ENCODE measurements at regions not wholly inside any gene's neighbourhood (a gene's known extent, or its start where the extent isn't known, plus 50 kb on each side); places are given as distances from the start of the nearest gene placed in this dataset.

DNA sequence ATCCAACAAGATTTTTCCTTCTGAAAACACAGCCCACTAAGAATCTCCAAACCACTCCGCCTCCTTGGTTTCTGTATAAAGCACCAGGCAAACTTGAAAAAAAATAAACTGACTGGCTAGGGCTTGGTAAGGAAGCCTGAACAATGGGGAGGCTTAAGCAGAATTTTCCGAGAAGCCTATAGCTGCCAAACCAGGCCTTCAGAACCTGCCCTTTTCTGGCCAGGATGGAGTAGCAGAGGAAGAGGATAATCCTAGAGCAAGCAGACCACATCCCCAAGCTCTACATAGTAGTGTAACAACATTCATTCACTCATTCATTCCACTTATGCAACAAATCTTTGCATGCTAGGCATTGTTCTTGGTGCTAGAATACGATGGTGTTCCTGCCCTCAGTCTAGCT, 529.6 kb upstream of the ZEB2 start:
- Histone ChIP-seq H3K36me3 (ENCODE audit: insufficient read depth, low read length) (no peaks in the 10 kb centered on the region), H3K79me2 (ENCODE audit: insufficient read depth, low read length) (no peaks in the 10 kb centered on the region), H3K9me3 (ENCODE audit: insufficient read depth, low read depth, low read length) (no peaks in the 10 kb centered on the region), H2AFZ (ENCODE audit: low read depth, low read length) (no peak overlapping the region), H4K20me1 (ENCODE audit: insufficient read depth, low read length) (no peaks in the 10 kb centered on the region), H3K4me3 (ENCODE audit: insufficient read depth, low read depth, low read length) (no peak overlapping the region), H3K27ac (ENCODE audit: low read depth, low read length) (no peak overlapping the region), H3K4me2 (ENCODE audit: low read length) (no peak overlapping the region), H3K27me3 (ENCODE audit: insufficient read depth, low read length) (no peaks in the 10 kb centered on the region), H3K4me1 (ENCODE audit: insufficient read depth, low read length) (no peaks in the 10 kb centered on the region), H3K9ac (ENCODE audit: low read length) (no peak overlapping the region)
- no peaks in the 10 kb centered on the region for H3K4me1 Mint-ChIP-seq (ENCODE audit: low read depth, unreplicated experiment)
- no peak for TF ChIP-seq CTCF (IDR thresholded peaks at IDR 0.05; ENCODE audit: insufficient read depth, low read depth, low read length)
- TF ChIP-seq EZH2 (IDR thresholded peaks at IDR 0.05; ENCODE audit: insufficient read depth, low read length) = no peak
- H3K36me3 Mint-ChIP-seq (ENCODE audit: low read depth, unreplicated experiment) = no peaks in the 10 kb centered on the region
- no peaks in the 10 kb centered on the region for H3K9me3 Mint-ChIP-seq (ENCODE audit: unreplicated experiment)
- no peak overlapping the region for H3K27ac Mint-ChIP-seq (ENCODE audit: unreplicated experiment)
- H3K4me3 Mint-ChIP-seq (ENCODE audit: unreplicated experiment) = no peak overlapping the region
- no peaks in the 10 kb centered on the region for H3K27me3 Mint-ChIP-seq (ENCODE audit: low read depth, unreplicated experiment)
- FAIRE-seq = no peak
- DNase-seq (ENCODE audit: low read depth) = no peak

GRCh38 chr2:145047554-145047953, 527.6 kb upstream of the ZEB2 start:
- Mint-ChIP-seq H3K9me3 (ENCODE audit: unreplicated experiment) (no peaks in the 10 kb centered on the region), H3K27me3 (ENCODE audit: low read depth, unreplicated experiment) (no peaks in the 10 kb centered on the region), H3K27ac (ENCODE audit: unreplicated experiment) (no peak overlapping the region), H3K4me1 (ENCODE audit: low read depth, unreplicated experiment) (no peaks in the 10 kb centered on the region), H3K36me3 (ENCODE audit: low read depth, unreplicated experiment) (no peaks in the 10 kb centered on the region), H3K4me3 (ENCODE audit: unreplicated experiment) (no peak overlapping the region)
- H3K4me1 ChIP-seq (ENCODE audit: insufficient read depth, low read length) = no peaks in the 10 kb centered on the region
- FAIRE-seq (no peak), DNase-seq (ENCODE audit: low read depth) (no peak)
- H3K27me3 ChIP-seq (ENCODE audit: insufficient read depth, low read length) = no peaks in the 10 kb centered on the region
- no peaks in the 10 kb centered on the region for H3K36me3 ChIP-seq (ENCODE audit: insufficient read depth, low read length)
- H3K9ac ChIP-seq (ENCODE audit: low read length) = no peak overlapping the region
- no peaks in the 10 kb centered on the region for H4K20me1 ChIP-seq (ENCODE audit: insufficient read depth, low read length)
- H3K27ac ChIP-seq (ENCODE audit: low read depth, low read length) = no peak overlapping the region
- H3K4me2 ChIP-seq (ENCODE audit: low read length) = no peak overlapping the region
- H3K4me3 ChIP-seq (ENCODE audit: insufficient read depth, low read depth, low read length) = no peak overlapping the region
- no peaks in the 10 kb centered on the region for H3K9me3 ChIP-seq (ENCODE audit: insufficient read depth, low read depth, low read length)
- H2AFZ ChIP-seq (ENCODE audit: low read depth, low read length) = no peak overlapping the region
- TF ChIP-seq EZH2 (IDR thresholded peaks at IDR 0.05; ENCODE audit: insufficient read depth, low read length) (no peak), CTCF (IDR thresholded peaks at IDR 0.05; ENCODE audit: insufficient read depth, low read depth, low read length) (no peak)
- no peaks in the 10 kb centered on the region for H3K79me2 ChIP-seq (ENCODE audit: insufficient read depth, low read length)

GRCh38 chr2:145044491-145044890, 524.6 kb upstream of the ZEB2 start:
- Mint-ChIP-seq H3K27me3 (ENCODE audit: low read depth, unreplicated experiment) (no peaks in the 10 kb centered on the region), H3K9me3 (ENCODE audit: unreplicated experiment) (no peaks in the 10 kb centered on the region)
- FAIRE-seq = no peak

More at GRCh38 chr2:145044491-145044890, 524.6 kb upstream of the ZEB2 start:
- no peaks in the 10 kb centered on the region for H3K4me1 ChIP-seq (ENCODE audit: insufficient read depth, low read length)
- H3K27ac Mint-ChIP-seq (ENCODE audit: unreplicated experiment) = no peak overlapping the region
- DNase-seq (ENCODE audit: low read depth) = no peak
- no peak overlapping the region for H3K4me3 Mint-ChIP-seq (ENCODE audit: unreplicated experiment)
- no peak overlapping the region for H3K9ac ChIP-seq (ENCODE audit: low read length)
- no peaks in the 10 kb centered on the region for H3K27me3 ChIP-seq (ENCODE audit: insufficient read depth, low read length)
- no peaks in the 10 kb centered on the region for H3K36me3 Mint-ChIP-seq (ENCODE audit: low read depth, unreplicated experiment)
- no peak overlapping the region for H3K27ac ChIP-seq (ENCODE audit: low read depth, low read length)
- no peak overlapping the region for H3K4me3 ChIP-seq (ENCODE audit: insufficient read depth, low read depth, low read length)
- H4K20me1 ChIP-seq (ENCODE audit: insufficient read depth, low read length) = no peaks in the 10 kb centered on the region
- H3K4me2 ChIP-seq (ENCODE audit: low read length) = no peak overlapping the region
- H3K36me3 ChIP-seq (ENCODE audit: insufficient read depth, low read length) = no peaks in the 10 kb centered on the region
- no peaks in the 10 kb centered on the region for H3K79me2 ChIP-seq (ENCODE audit: insufficient read depth, low read length)
- TF ChIP-seq EZH2 (IDR thresholded peaks at IDR 0.05; ENCODE audit: insufficient read depth, low read length) = no peak
- no peak for TF ChIP-seq CTCF (IDR thresholded peaks at IDR 0.05; ENCODE audit: insufficient read depth, low read depth, low read length)
- no peaks in the 10 kb centered on the region for H3K9me3 ChIP-seq (ENCODE audit: insufficient read depth, low read depth, low read length)
- H2AFZ ChIP-seq (ENCODE audit: low read depth, low read length) = no peak overlapping the region
- no peaks in the 10 kb centered on the region for H3K4me1 Mint-ChIP-seq (ENCODE audit: low read depth, unreplicated experiment)

Measured in astrocyte (in vitro differentiated cells and primary cell).